Kidney capillary endothelial cell (primary cell): ENCODE measurements at regions not wholly inside any gene's neighbourhood (a gene's known extent, or its start where the extent isn't known, plus 50 kb on each side); places are given as distances from the start of the nearest gene placed in this dataset.

ENCODE experiments used
- DNase-seq: peaks from one replicate; pipeline ENCODE4 v3.0.0-alpha.2; 2018; ENCODE audit warnings: low spot score

DNA sequence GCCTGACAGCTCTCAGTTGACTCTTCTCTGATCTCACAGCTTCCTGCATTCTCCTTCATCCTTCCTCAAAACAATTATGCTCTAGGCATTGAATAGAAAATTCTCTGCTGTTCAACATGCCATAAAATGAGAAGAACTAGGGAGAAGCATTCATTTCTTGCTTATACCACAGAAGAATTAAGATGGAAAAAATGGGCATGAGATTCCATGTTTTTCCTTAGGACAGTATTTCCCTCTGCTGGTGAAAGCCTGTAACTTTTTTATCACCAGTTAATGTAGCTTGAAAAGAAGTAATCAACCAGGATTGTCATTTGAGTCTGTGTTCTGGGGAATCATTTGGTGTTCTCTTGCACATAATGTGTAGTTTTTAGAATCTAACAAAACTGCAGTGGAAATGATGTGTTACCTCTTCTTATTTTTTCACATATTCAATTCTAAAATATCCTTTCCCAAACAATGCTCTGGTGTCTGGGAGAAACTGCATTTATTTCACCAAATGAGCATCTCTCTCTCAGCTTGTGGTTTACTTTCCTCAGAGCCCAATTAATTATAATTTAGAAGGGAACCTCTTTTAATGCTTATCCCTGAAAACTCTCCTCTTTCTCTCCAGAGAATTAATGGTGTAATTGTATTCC, 92.8 kb upstream of the DCBLD2 start:
- DNase-seq = peak; percentile 63

- no peak for DNase-seq
Measured at GRCh38 chr3:98991393-98991792, 89.9 kb upstream of the DCBLD2 start.

DNA sequence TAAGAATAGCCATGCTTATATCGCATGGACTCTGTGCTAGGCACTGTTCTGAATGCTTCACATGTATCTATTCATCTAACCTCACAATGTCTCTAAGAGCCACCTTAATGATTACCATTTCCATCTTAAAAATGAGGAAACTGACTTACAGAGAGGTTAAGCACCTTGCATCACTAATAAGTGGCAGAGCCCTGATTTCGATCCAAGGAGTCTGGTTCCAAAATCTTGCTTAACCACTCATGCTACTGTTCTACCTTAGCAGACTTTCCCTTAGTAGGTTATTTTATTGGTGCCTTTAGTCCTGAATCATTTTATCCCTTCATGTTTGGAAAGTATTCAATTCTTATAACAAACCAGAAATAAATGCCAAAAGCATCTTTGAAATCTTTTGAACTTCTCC, 89.2 kb upstream of the DCBLD2 start:
- no peak for DNase-seq

- DNase-seq = peak; percentile 70
Measured at GRCh38 chr3:98986073-98986472, 84.6 kb upstream of the DCBLD2 start.

GRCh38 chr3:98985431-98985830, 83.9 kb upstream of the DCBLD2 start:
- DNase-seq = no peak

DNA sequence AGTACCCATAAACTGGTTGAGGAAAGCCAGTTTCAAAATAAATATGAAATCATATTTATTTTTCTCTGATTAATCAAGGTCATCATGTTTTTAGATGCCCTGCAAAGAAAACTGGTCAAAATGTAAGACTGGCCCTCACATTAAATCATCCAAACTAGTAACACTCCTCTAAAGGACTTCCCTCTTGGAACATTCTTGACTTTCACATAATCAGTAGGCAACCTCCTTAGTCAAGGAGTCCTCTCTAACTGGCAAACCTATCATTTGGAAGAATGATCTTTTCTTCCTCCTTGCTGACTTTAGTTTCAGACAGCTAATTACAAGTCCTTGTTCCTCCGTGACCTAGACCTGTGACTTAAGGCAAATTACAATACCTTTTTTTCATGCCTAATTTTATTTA, 82.5 kb upstream of the DCBLD2 start:
- DNase-seq = no peak

DNA sequence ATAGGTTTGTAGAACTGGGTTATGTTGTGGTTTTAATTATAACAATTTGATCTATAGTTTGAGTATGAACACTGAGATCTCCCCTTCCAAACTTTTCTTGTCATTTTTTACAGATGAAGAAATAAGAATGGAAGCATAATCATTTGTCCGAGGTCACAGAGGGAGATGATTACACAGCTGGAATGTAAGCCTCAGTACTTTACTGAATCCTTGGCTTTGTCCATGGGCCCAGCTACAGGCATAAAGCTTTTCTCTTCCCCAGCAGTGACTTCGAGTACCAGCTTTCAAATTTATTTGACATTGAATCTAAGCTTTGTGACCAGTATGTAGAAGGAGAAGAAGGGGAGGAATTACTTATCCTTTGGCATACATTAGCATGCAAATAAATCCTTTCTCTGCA, 80.9 kb upstream of the DCBLD2 start:
- DNase-seq = no peak

- no peak for DNase-seq
Measured at GRCh38 chr3:98980915-98981596, 79.6 kb upstream of the DCBLD2 start.

DNA sequence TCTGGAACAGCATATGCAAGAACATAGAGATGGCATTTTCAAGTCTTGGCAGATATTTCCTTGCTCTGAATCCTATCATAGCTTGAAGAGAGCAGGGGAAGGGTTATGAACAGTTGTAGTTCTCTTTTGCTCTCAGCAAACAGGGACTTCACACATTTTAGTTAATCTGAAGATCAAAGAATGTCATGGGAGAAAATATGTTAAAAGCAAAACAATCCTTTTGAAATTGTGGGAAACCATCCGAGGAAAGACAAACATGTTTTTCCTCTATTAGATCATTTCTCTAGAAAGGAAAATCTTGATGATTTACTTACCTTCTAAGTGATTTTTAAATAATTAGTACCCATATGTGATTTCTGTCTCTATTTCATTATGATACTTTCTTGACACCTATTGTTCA, 77.8 kb upstream of the DCBLD2 start:
- DNase-seq = no peak

- no peak for DNase-seq
Measured at GRCh38 chr3:98978068-98978811, 76.7 kb upstream of the DCBLD2 start.

DNA sequence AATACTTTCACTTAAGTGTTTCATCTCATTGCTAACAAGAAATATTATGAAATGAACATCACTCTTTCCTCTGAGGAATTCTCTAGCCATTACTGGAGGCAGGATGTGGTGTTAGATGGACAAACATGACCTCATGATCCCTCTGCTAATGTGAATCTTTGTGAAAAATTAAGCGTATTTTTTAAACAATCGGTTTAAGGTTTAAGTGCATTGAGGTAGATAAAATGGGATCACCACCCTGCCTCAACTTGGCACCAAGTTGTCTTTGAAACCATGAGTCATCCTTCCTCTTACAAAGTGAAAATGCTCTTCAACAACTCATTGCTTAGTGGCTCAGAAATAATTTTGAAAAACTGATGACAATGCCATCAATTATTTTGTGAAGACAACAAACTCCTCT, 76.0 kb upstream of the DCBLD2 start:
- peak; percentile 92 for DNase-seq

- DNase-seq = no peak
Measured at GRCh38 chr3:98974442-98974841, 72.9 kb upstream of the DCBLD2 start.

DNA sequence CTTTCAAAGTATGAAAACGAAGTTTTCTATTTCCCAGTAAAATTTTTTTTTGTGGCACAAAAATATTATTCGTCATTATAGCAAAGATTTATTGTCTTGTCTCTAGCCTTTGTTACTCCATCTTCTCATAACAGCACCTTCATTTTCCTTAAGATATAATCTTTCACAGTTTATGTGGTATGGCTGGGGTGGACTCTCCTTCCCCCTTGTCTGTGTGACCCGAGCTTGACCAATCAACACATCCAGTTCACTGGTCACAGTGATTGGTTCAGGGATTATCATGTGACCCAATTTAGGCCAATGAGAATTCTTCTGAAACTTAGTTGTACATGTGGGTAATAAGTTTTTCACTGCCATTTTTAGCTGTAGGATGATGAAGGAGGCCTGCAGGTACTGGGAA, 71.2 kb upstream of the DCBLD2 start:
- no peak for DNase-seq

- DNase-seq = no peak
Measured at GRCh38 chr3:98972155-98972554, 70.7 kb upstream of the DCBLD2 start.

DNA sequence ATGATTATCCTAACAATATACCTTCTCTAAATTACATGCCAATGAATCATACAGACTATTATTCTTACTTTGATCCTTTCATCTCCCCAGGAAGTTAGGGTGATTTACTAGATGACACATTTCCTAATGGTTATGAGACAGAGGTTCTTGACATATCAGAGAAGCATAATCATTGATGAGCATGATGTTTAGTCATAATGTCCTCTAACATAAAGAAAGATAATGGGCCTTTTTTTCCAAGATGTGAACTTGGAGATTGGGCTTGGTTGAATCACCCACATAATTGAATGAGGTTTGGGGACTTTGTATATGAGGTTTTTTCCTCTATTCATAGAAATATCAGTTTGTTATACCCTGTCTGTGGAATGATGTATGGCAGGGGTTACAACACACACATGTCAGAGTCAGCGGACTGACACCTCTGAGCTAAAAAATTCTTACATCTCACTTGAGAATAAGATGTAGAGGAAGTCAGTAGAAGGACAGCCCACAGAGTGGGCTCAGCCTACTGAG, 69.7 kb upstream of the DCBLD2 start:
- peak; percentile 99 for DNase-seq

DNA sequence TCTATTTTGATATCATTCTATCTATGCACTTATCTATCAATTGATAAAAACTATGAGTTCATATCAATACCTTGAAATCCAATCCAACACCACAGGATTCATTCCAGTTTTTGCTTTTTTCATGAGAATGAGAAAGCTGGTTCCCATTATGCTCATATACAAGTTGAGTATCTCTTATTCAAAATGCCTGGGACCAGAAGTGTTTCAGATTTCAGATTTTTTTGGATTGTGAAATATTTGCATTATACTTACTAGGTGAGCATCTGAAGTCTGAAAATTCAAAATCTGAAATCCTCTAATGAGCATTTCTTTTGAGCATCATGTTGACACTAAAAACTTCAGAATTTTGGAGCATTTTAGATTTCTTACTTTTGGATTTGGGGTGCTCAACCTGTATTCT, 67.8 kb upstream of the DCBLD2 start:
- DNase-seq = no peak

DNA sequence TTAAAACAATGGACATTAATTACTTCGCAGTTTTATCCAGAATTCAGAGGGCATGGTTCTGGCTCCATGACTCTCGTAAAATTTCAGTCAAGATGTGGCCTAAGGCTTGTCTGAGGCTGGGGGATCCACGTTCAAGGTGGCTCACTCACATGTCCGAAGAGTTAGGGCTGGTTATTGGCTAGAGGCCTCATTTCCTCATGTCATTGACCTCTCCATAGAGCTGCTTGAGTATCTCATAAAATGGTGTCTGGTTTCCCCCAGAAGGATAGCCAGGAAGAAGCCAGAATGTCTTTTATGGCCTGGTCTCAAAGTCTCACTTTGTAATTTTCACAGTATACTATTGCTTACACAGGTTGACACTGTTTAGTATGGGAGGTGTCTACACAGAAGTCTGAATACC, 67.3 kb upstream of the DCBLD2 start:
- no peak for DNase-seq

- no peak for DNase-seq
Measured at GRCh38 chr3:98968347-98968746, 66.9 kb upstream of the DCBLD2 start.

DNA sequence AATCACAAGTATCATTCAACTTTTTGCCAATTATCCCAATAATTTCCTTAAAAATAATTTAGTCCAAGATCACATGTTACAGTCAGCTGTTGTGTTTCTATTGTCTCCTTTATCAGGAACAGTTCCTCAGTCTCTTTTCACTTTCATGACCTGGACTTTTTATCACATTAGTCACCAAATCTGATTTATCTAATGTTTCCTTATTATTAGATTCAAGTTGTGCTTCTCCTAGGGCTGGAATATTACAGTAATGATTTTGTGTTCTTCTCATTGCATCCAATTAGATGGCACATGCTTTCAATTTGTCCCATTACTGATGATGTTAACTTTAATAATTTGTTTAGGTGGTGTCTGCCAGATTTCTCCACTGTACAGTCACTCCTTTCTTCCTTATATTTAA, 66.3 kb upstream of the DCBLD2 start:
- DNase-seq = no peak

DNA sequence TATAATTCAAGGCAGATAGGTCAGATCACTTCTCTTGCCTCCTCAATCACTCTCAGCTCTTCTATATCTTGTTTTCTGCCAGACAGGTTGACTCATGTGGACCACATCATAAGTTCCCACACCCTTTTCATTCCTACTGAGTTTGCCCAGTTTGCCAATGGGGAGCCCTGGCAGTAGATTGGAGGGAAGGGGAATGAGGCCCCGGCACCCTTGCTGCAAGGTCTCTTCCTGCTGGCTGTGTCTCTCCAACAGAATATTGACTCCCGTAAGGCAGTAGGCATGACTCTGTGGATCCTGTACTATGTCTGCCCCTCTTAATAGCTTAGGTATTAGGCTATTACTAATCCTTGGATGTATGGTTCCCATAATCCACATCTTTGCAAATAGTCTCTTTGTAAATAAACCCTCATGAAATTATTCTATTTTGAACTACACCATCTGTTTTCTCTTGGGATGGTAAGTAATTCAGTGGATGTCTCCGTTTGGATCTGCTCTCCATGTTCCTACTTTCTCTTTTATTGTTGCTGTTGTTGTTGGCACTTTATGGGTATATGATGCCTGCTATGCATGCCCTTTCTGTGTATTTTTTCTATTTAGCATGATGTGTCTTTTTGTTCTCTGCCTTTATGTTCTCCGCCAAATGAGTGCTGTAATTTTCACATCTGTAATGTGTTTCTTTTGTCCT, 65.5 kb upstream of the DCBLD2 start:
- no peak for DNase-seq

DNA sequence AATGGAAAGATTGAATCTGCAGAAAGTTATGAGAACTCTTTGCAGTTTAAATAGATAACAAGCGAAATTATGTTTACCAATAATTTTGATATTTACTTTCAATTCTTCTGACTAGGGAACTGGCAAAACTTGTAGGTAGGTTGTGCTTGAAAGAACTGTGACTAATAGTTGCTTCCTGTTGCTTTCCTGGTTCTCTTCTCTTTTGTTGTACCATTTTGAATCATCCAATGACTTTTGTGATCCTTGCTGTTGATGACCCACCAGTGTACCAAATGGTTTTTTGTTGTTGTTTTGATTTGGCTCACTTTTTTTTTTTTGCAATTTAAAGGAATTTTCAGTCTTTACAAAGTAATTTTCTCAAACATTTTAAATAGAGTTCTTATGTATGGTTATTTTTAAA, 64.9 kb upstream of the DCBLD2 start:
- DNase-seq = no peak

- DNase-seq = no peak
Measured at GRCh38 chr3:98964784-98965183, 63.3 kb upstream of the DCBLD2 start.

GRCh38 chr3:98963546-98963945, 62.1 kb upstream of the DCBLD2 start:
- no peak for DNase-seq
